Upper lobe of left lung (tissue), 6 donors: ENCODE measurements at regions not wholly inside any gene's neighbourhood (a gene's known extent, or its start where the extent isn't known, plus 50 kb on each side); places are given as distances from the start of the nearest gene placed in this dataset.

Experiments used
- ATAC-seq, 2 donors: fragments of 200-7000 bp; cut with Tn5 transposase; one replicate each; pipeline ENCODE4 v1.9.1; 2022; ENCODE audit warnings: mild to moderate bottlenecking in 2 of 2, moderate library complexity in 2 of 2; ENCODE audit not compliant: low FRiP score in 2 of 2
- DNase-seq, 2 donors: peaks; one replicate each; pipeline ENCODE4 v3.0.0-alpha.2; 2019 to 2020
- H3K27ac ChIP-seq, 4 donors: fragments of 200-600 bp; sonication (generic); one replicate each; pipeline ENCODE4 v1.5.1; 2016 to 2019
- H3K27me3 ChIP-seq, 4 donors: fragments of 200-600 bp; sonication (generic); one replicate each; pipeline ENCODE4 v1.5.1; 2017 to 2019
- H3K36me3 ChIP-seq, 4 donors: fragments of 200-600 bp; sonication (generic); one replicate each; pipeline ENCODE4 v1.5.1; 2016 to 2019
- H3K4me1 ChIP-seq, 4 donors: fragments of 200-600 bp; sonication (generic); one replicate each; pipeline ENCODE4 v1.5.1; 2018 to 2019
- H3K4me3 ChIP-seq, 4 donors: fragments of 200-600 bp; sonication (generic); one replicate each; pipeline ENCODE4 v1.5.1; 2017 to 2019; ENCODE audit warnings: mild to moderate bottlenecking in 2 of 4, moderate library complexity in 1 of 4
- H3K9me3 ChIP-seq, 4 donors: fragments of 200-600 bp; sonication (generic); one replicate each; pipeline ENCODE4 v1.5.1; 2018 to 2019
- CTCF ChIP-seq, 6 experiments: fragments of 450-650 bp in 4 of 6; fragments of 200-600 bp in 2 of 6; sonication (generic) in 2 of 6; IDR thresholded peaks; one replicate each; pipeline ENCODE4 v1.5.1; 2016 to 2019; ENCODE audit warnings: antibody characterized with exemption in 6 of 6
- EP300 ChIP-seq, 4 donors: sonication (generic); formaldehyde crosslinking; IDR thresholded peaks; one replicate each; pipeline ENCODE4 v1.5.1; 2017; ENCODE audit warnings: antibody characterized with exemption in 4 of 4, control low read depth in 2 of 4
- POLR2A ChIP-seq, 4 donors: fragments of 450-650 bp; IDR thresholded peaks; one replicate each; pipeline ENCODE4 v1.5.1; 2016 to 2017; ENCODE audit warnings: antibody characterized with exemption in 4 of 4, mild to moderate bottlenecking in 2 of 4
- POLR2AphosphoS5 ChIP-seq, 2 donors: sonication (generic); formaldehyde crosslinking; IDR thresholded peaks; one replicate each; pipeline ENCODE4 v1.5.1; 2017; ENCODE audit warnings: antibody characterized with exemption in 2 of 2
- WGBS, 2 donors: methylation state at CpG; one replicate each; pipeline ENCODE4 v1.1.5; 2017 to 2018; 5-methylcytosine and 5-hydroxymethylcytosine counted together
- donor health status: DM: no; HTN: no; CAD: no; lungs with moderate emphysema.
- donor health status: DM: no; HTN: yes; CAD: no; lungs with severe emphysema.

- Histone ChIP-seq H3K4me1 (no peaks in the 10 kb centered on the region), H3K4me3 (no peak overlapping the region), H3K36me3 (no peaks in the 10 kb centered on the region), H3K27ac (no peak overlapping the region), H3K27me3 (no peaks in the 10 kb centered on the region), H3K9me3 (no peaks in the 10 kb centered on the region)
- DNase-seq, result no peak
- TF ChIP-seq POLR2A (IDR thresholded peaks at IDR 0.05), result no peak
- no peak for TF ChIP-seq POLR2AphosphoS5 (IDR thresholded peaks at IDR 0.05)
- TF ChIP-seq EP300 (IDR thresholded peaks at IDR 0.05), result no peak
- no peak for TF ChIP-seq CTCF (IDR thresholded peaks at IDR 0.05)
- WGBS, 2 donors, result 58 to 74% methylated on average over 14 of the region's 14 CpGs
- no peak for ATAC-seq
Measured at GRCh38 chr22:49281467-49282340, 546.0 kb downstream of the BRD1 start.

GRCh38 chr22:49278340-49278739 is 549.3 kb downstream of the BRD1 start:
- Histone ChIP-seq H3K27me3 (no peaks in the 10 kb centered on the region), H3K4me1 (no peaks in the 10 kb centered on the region), H3K9me3 (no peaks in the 10 kb centered on the region), H3K27ac (no peak overlapping the region), H3K4me3 (no peak overlapping the region), H3K36me3 (no peaks in the 10 kb centered on the region)
- ATAC-seq (no peak), DNase-seq (no peak)
- 72 to 73% methylated on average over 8 to 9 of the region's 9 CpGs for WGBS, 2 donors
- no peak for TF ChIP-seq POLR2A (IDR thresholded peaks at IDR 0.05)
- no peak for TF ChIP-seq CTCF (IDR thresholded peaks at IDR 0.05)
- no peak for TF ChIP-seq EP300 (IDR thresholded peaks at IDR 0.05)
- no peak for TF ChIP-seq POLR2AphosphoS5 (IDR thresholded peaks at IDR 0.05)

GRCh38 chr22:49276567-49276966 is 551.1 kb downstream of the BRD1 start:
- ATAC-seq, result no peak
- H3K9me3 ChIP-seq, result no peaks in the 10 kb centered on the region
- DNase-seq, result no peak
- H3K4me3 ChIP-seq, result no peak overlapping the region
- no peaks in the 10 kb centered on the region for H3K4me1 ChIP-seq
- H3K27ac ChIP-seq, result no peak overlapping the region
- no peaks in the 10 kb centered on the region for H3K27me3 ChIP-seq
- H3K36me3 ChIP-seq, result no peaks in the 10 kb centered on the region
- 81 to 92% methylated on average over 3 to 8 of the region's 10 CpGs for whole genome bisulfite sequencing, 2 donors
- no peak for TF ChIP-seq EP300 (IDR thresholded peaks at IDR 0.05)
- no peak for TF ChIP-seq CTCF (IDR thresholded peaks at IDR 0.05)
- no peak for TF ChIP-seq POLR2AphosphoS5 (IDR thresholded peaks at IDR 0.05)
- TF ChIP-seq POLR2A (IDR thresholded peaks at IDR 0.05), result no peak

- Histone ChIP-seq H3K36me3 (no peaks in the 10 kb centered on the region), H3K9me3 (no peaks in the 10 kb centered on the region), H3K27me3 (peaks cover 0 to 4% (median 0%) of the 10 kb centered on the region in 4 donors), H3K4me3 (no peak overlapping the region), H3K27ac (no peak overlapping the region), H3K4me1 (no peaks in the 10 kb centered on the region)
- peak in 1 of 2 donors; percentile 15 for DNase-seq
- no peak for TF ChIP-seq CTCF (IDR thresholded peaks at IDR 0.05)
- TF ChIP-seq POLR2A (IDR thresholded peaks at IDR 0.05), result no peak
- TF ChIP-seq POLR2AphosphoS5 (IDR thresholded peaks at IDR 0.05), result no peak
- TF ChIP-seq EP300 (IDR thresholded peaks at IDR 0.05), result no peak
- 78 to 88% methylated on average over 16 of the region's 16 CpGs for WGBS, 2 donors
- ATAC-seq, result peak in 1 of 2 donors; percentile 35
Measured at GRCh38 chr22:49274754-49275380, 552.8 kb downstream of the BRD1 start.
